SK-N-SH treated with all-trans-retinoic acid at 6 μM for 48 hours (cell line): ENCODE measurements at regions not wholly inside any gene's neighbourhood (a gene's known extent, or its start where the extent isn't known, plus 50 kb on each side); places are given as distances from the start of the nearest gene placed in this dataset.

Experiments
- ATAC-seq: fragments of 200-7000 bp; cut with Tn5 transposase; 3 replicates; pipeline ENCODE4 v1.9.1; 2020; ENCODE audit warnings: mild to moderate bottlenecking, moderate library complexity
- ARNTL ChIP-seq: fragments of 450-650 bp; formaldehyde crosslinking; IDR thresholded peaks from 2 replicates; pipeline ENCODE4 v1.5.0; 2020; ENCODE audit warnings: low read depth, mild to moderate bottlenecking, moderate library complexity, borderline replicate concordance
- BACH2 ChIP-seq: fragments of 250-450 bp; sonication (Bioruptor Pico); IDR thresholded peaks from 2 replicates; pipeline ENCODE4 v1.9.0; 2021; ENCODE audit warnings: mild to moderate bottlenecking, borderline replicate concordance
- CSDC2 ChIP-seq: fragments of 250-450 bp; sonication (Bioruptor Pico); IDR thresholded peaks from 2 replicates; pipeline ENCODE4 v1.5.0; 2020; ENCODE audit warnings: mild to moderate bottlenecking, moderate library complexity
- CSRNP3 ChIP-seq: fragments of 250-450 bp; sonication (Bioruptor Pico); IDR thresholded peaks from 2 replicates; pipeline ENCODE4 v1.5.1; 2021; ENCODE audit warnings: mild to moderate bottlenecking, moderate library complexity
- GLIS3 ChIP-seq: fragments of 250-450 bp; sonication (Bioruptor Pico); IDR thresholded peaks from 2 replicates; pipeline ENCODE4 v1.5.0; 2020; ENCODE audit warnings: mild to moderate bottlenecking, moderate library complexity
- ISL1 ChIP-seq: fragments of 250-450 bp; sonication (Bioruptor Pico); IDR thresholded peaks from 2 replicates; pipeline ENCODE4 v2.1.2; 2022; ENCODE audit warnings: mild to moderate bottlenecking, moderate library complexity
- OSR1 ChIP-seq: fragments of 250-450 bp; sonication (Bioruptor Pico); IDR thresholded peaks from 2 replicates; pipeline ENCODE4 v1.8.0; 2022; ENCODE audit warnings: moderate library complexity, mild to moderate bottlenecking, inconsistent platforms
- PATZ1 ChIP-seq: fragments of 250-450 bp; sonication (Bioruptor Pico); IDR thresholded peaks from 2 replicates; pipeline ENCODE4 v1.8.0; 2020; ENCODE audit warnings: mild to moderate bottlenecking, moderate library complexity, borderline replicate concordance
- POU6F1 ChIP-seq: fragments of 250-450 bp; sonication (Bioruptor Pico); IDR thresholded peaks from 2 replicates; pipeline ENCODE4 v1.8.0; 2021; ENCODE audit warnings: low read depth, mild to moderate bottlenecking, moderate library complexity, borderline replicate concordance
- PPARA ChIP-seq: fragments of 250-450 bp; sonication (Bioruptor Pico); IDR thresholded peaks from 2 replicates; pipeline ENCODE4 v1.5.0; 2020; ENCODE audit warnings: mild to moderate bottlenecking, borderline replicate concordance
- RARB ChIP-seq: fragments of 250-450 bp; sonication (Bioruptor Pico); IDR thresholded peaks from 2 replicates; pipeline ENCODE4 v1.8.0; 2021; ENCODE audit warnings: mild to moderate bottlenecking, moderate library complexity
- SNAI2 ChIP-seq: fragments of 250-450 bp; sonication (Bioruptor Pico); IDR thresholded peaks from 2 replicates; pipeline ENCODE4 v1.5.0; 2020; ENCODE audit warnings: mild to moderate bottlenecking, moderate library complexity
- TCF4 ChIP-seq: fragments of 250-450 bp; sonication (Bioruptor Pico); IDR thresholded peaks from 2 replicates; pipeline ENCODE4 v1.8.0; 2021; ENCODE audit warnings: mild to moderate bottlenecking, moderate library complexity, borderline replicate concordance
- TOX ChIP-seq: fragments of 250-450 bp; sonication (Bioruptor Pico); IDR thresholded peaks from 2 replicates; pipeline ENCODE4 v1.8.0; 2021; ENCODE audit warnings: mild to moderate bottlenecking, moderate library complexity, borderline replicate concordance
- TSHZ2 ChIP-seq: fragments of 250-450 bp; sonication (Bioruptor Pico); IDR thresholded peaks from 2 replicates; pipeline ENCODE4 v1.5.0; 2020; ENCODE audit warnings: mild to moderate bottlenecking, moderate library complexity
- ZC3H10 ChIP-seq: fragments of 250-450 bp; sonication (Bioruptor Pico); IDR thresholded peaks from 2 replicates; pipeline ENCODE4 v1.5.1; 2021; ENCODE audit warnings: mild to moderate bottlenecking, moderate library complexity
- ZFP30 ChIP-seq: fragments of 450-650 bp; formaldehyde crosslinking; IDR thresholded peaks from 2 replicates; pipeline ENCODE4 v1.5.0; 2022; ENCODE audit warnings: mild to moderate bottlenecking, moderate library complexity
- ZNF565 ChIP-seq: fragments of 450-650 bp; formaldehyde crosslinking; conservative IDR thresholded peaks from 2 replicates; pipeline ENCODE4 v1.5.0; 2020; ENCODE audit warnings: low read depth, mild to moderate bottlenecking, moderate library complexity
- ZNF8 ChIP-seq: fragments of 450-650 bp; formaldehyde crosslinking; IDR thresholded peaks from 2 replicates; pipeline ENCODE4 v1.5.0; 2020; ENCODE audit warnings: mild to moderate bottlenecking, moderate library complexity

- TF ChIP-seq CSRNP3 (CRISPR knock-in tag) (no peak), ARNTL (no peak), ISL1 (CRISPR knock-in tag) (no peak), PATZ1 (CRISPR knock-in tag) (no peak), ZNF565 (CRISPR knock-in tag) (no peak), ZC3H10 (CRISPR knock-in tag) (no peak), CSDC2 (CRISPR knock-in tag) (no peak), GLIS3 (CRISPR knock-in tag) (no peak)
These were observed 163.4 kb upstream of the HMGA2 start (continued) for GRCh38 chr12:65660836-65661235.

- TF ChIP-seq RARB (CRISPR knock-in tag) = no peak
- TF ChIP-seq ZNF8 (CRISPR knock-in tag) = no peak
- no peak for TF ChIP-seq ZC3H10 (CRISPR knock-in tag)
- no peak for TF ChIP-seq OSR1 (CRISPR knock-in tag)
- no peak for TF ChIP-seq ZFP30 (CRISPR knock-in tag)
- TF ChIP-seq TOX = no peak
- TF ChIP-seq GLIS3 (CRISPR knock-in tag) = no peak
- no peak for TF ChIP-seq TSHZ2
- no peak for TF ChIP-seq CSDC2 (CRISPR knock-in tag)
- TF ChIP-seq POU6F1 (CRISPR knock-in tag) = no peak
- TF ChIP-seq BACH2 = no peak
- no peak for TF ChIP-seq ARNTL
- no peak for TF ChIP-seq SNAI2
- TF ChIP-seq PPARA (CRISPR knock-in tag) = no peak
- ATAC-seq = peak; percentile 83
These were observed 161.7 kb upstream of the HMGA2 start for GRCh38 chr12:65662590-65662989.

DNA sequence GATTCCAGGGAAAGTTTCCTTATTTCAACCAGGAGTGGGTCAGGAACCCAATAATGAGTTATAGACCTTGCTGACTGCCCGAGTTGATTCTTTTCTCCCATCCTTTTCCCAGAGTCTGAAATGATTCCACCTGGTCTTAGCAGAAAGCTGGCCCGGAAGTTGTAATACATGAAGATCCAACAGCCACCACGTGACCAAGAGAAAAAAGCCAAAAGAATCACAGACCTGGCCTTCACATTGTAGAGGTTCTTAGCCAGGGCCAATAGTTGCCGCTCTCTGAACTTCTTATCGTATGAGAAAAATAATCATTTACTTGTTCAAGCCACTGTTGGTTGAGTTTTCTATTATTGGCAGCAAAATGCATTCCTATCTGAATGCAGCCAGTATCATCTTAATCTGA is 161.2 kb upstream of the HMGA2 start:
- TF ChIP-seq CSDC2 (CRISPR knock-in tag) (no peak), TCF4 (CRISPR knock-in tag) (no peak), ZNF8 (CRISPR knock-in tag) (no peak), POU6F1 (CRISPR knock-in tag) (no peak)
- peak; percentile 20; the same call in 2 of the 3 replicates for ATAC-seq

GRCh38 chr12:65663648-65664047 is 160.6 kb upstream of the HMGA2 start:
- TF ChIP-seq ZFP30 (CRISPR knock-in tag) (no peak), TCF4 (CRISPR knock-in tag) (no peak), CSRNP3 (CRISPR knock-in tag) (no peak), PATZ1 (CRISPR knock-in tag) (no peak), CSDC2 (CRISPR knock-in tag) (no peak), OSR1 (CRISPR knock-in tag) (no peak), PPARA (CRISPR knock-in tag) (no peak), ZC3H10 (CRISPR knock-in tag) (no peak), TSHZ2 (no peak)
- TF ChIP-seq, all 23 proteins: peak for 0
- no peak for ATAC-seq
